Caco-2 (cell line): ENCODE measurements at regions not wholly inside any gene's neighbourhood (a gene's known extent, or its start where the extent isn't known, plus 50 kb on each side); places are given as distances from the start of the nearest gene placed in this dataset.

ENCODE experiments used
- BruUV-seq: library from RNA; stranded (reverse); fragments of 400-500 nt; replicated peaks from 2 replicates; lab custom pipeline; 2021; lab: Mats Ljungman, UMichigan
- CTCF ChIA-PET: fragments of 300-600 bp; sonication (Branson Sonifier 250); formaldehyde crosslinking; loops from one replicate; lab custom pipeline; 2022; ENCODE audit warnings: antibody characterized with exemption; lab: Charles Lee
- POLR2A ChIA-PET: fragments of 300-600 bp; sonication (Branson Sonifier 250); formaldehyde crosslinking; loops from one replicate; lab custom pipeline; 2022; ENCODE audit warnings: antibody characterized with exemption; lab: Charles Lee
- DNase-seq, 2 experiments: peaks; one replicate each; pipeline versions ENCODE4 v3.0.0 to v3.0.0-alpha.2; 2020 to 2022
- H3K27me3 ChIP-seq: replicated peaks from 2 replicates; pipeline ENCODE4 v1.6.0; 2011; ENCODE audit warnings: low read length; ENCODE audit not compliant: control insufficient read depth, insufficient read depth
- H3K36me3 ChIP-seq: 2 replicates; pipeline ENCODE4 v1.5.1; 2011; ENCODE audit warnings: low read length; ENCODE audit not compliant: control insufficient read depth, insufficient read depth
- H3K4me1 ChIP-seq: fragments of 250-450 bp; sonication (Bioruptor Pico); 2 replicates; pipeline ENCODE4 v1.5.1; 2020; ENCODE audit warnings: mild to moderate bottlenecking
- H3K4me3 ChIP-seq: 2 replicates; pipeline ENCODE4 v1.5.1; 2011; ENCODE audit warnings: low read depth, mild to moderate bottlenecking, control low read depth, low read length
- H3K9me3 ChIP-seq: fragments of 250-450 bp; sonication (Bioruptor Pico); 2 replicates; pipeline ENCODE4 v1.5.1; 2020; ENCODE audit warnings: mild to moderate bottlenecking, moderate library complexity
- H3K27ac Mint-ChIP-seq: one replicate; pipeline ENCODE4 v1.8.0; 2022; ENCODE audit warnings: mixed read lengths; ENCODE audit not compliant: unreplicated experiment
- H3K27me3 Mint-ChIP-seq: one replicate; pipeline ENCODE4 v1.8.0; 2022; ENCODE audit warnings: mixed read lengths; ENCODE audit not compliant: insufficient read depth, unreplicated experiment
- H3K36me3 Mint-ChIP-seq: one replicate; pipeline ENCODE4 v1.8.0; 2022; ENCODE audit warnings: mild to moderate bottlenecking, mixed read lengths; ENCODE audit not compliant: insufficient read depth, unreplicated experiment
- H3K4me1 Mint-ChIP-seq: one replicate; pipeline ENCODE4 v1.8.0; 2022; ENCODE audit warnings: low read depth, mixed read lengths; ENCODE audit not compliant: unreplicated experiment
- H3K4me3 Mint-ChIP-seq: one replicate; pipeline ENCODE4 v1.8.0; 2022; ENCODE audit warnings: mild to moderate bottlenecking, moderate library complexity, mixed read lengths; ENCODE audit not compliant: unreplicated experiment
- H3K9me3 Mint-ChIP-seq: one replicate; pipeline ENCODE4 v1.8.0; 2022; ENCODE audit warnings: mixed read lengths; ENCODE audit not compliant: unreplicated experiment
- CTCF ChIP-seq, 2 experiments: fragments of 200-600 bp in 1 of 2; IDR thresholded peaks; 1 replicate in 1 of 2; 2 replicates in 1 of 2; pipeline versions ENCODE4 v1.5.1 to v1.8.0; 2011 to 2022; ENCODE audit warnings: antibody characterized with exemption in 1 of 2, control low read depth in 1 of 2, inconsistent platforms in 1 of 2, low read depth in 1 of 2, low read length in 1 of 2, mild to moderate bottlenecking in 1 of 2, moderate library complexity in 1 of 2; ENCODE audit not compliant: insufficient read depth in 1 of 2, severe bottlenecking in 1 of 2, unreplicated experiment in 1 of 2
- intact Hi-C: fragments of 100-400 bp; cut with micrococcal nuclease; formaldehyde crosslinking; loops from one replicate; pipeline ENCODE4 v1.10.0; 2022; ENCODE audit not compliant: unreplicated experiment

GRCh38 chr5:133707629-133708028 lies 95.3 kb upstream of the FSTL4 start:
- Histone ChIP-seq H3K27me3 (no peaks in the 10 kb centered on the region), H3K9me3 (no peaks in the 10 kb centered on the region), H3K36me3 (no peaks in the 10 kb centered on the region), H3K4me3 (no peak overlapping the region), H3K4me1 (no peaks in the 10 kb centered on the region)
- Mint-ChIP-seq H3K36me3 (no peaks in the 10 kb centered on the region), H3K9me3 (no peaks in the 10 kb centered on the region), H3K4me3 (no peak overlapping the region), H3K27me3 (peaks cover 18% of the 10 kb centered on the region), H3K4me1 (no peaks in the 10 kb centered on the region), H3K27ac (no peak overlapping the region)
- CTCF ChIA-PET, result no interaction called here
- intact Hi-C loops, result no loop called here
- no TSS peak for BruUV-seq
- no peak for DNase-seq
- no peak for TF ChIP-seq CTCF (IDR thresholded peaks at IDR 0.05; ENCODE audit: insufficient read depth in 1 of 2, low read depth in 1 of 2, low read length in 1 of 2, severe bottlenecking in 1 of 2, unreplicated experiment in 1 of 2)
- POLR2A ChIA-PET, result no interaction called here

GRCh38 chr5:133706506-133707430 lies 94.4 kb upstream of the FSTL4 start:
- Mint-ChIP-seq H3K36me3 (no peaks in the 10 kb centered on the region), H3K27ac (no peak overlapping the region)
- POLR2A ChIA-PET, result no interaction called here

DNA sequence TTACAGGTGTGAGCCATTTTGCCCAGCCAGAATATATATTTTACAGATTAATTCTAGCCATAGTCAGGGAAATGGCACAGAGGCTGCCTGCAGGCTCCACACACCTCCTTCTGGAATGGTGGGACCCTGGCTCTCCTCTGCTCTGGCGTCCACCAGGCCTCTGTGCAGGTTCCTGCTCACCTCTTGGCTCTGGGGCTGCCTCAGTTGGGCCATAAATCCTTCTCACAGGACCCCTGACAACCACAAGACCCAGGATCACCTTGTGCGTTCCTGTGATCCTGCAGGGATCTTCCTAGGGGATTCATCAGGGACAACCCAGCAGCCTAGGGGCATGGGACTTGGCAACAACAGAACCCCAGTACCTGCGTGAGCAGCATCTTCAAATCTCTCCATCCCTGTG lies 93.0 kb upstream of the FSTL4 start:
- H3K36me3 Mint-ChIP-seq, result no peaks in the 10 kb centered on the region
- H3K4me3 Mint-ChIP-seq, result no peak overlapping the region
- Histone ChIP-seq H3K4me1 (no peaks in the 10 kb centered on the region), H3K4me3 (no peak overlapping the region), H3K36me3 (no peaks in the 10 kb centered on the region), H3K27me3 (no peaks in the 10 kb centered on the region), H3K9me3 (no peaks in the 10 kb centered on the region)
- ChIA-PET CTCF (no interaction called here), POLR2A (no interaction called here)
- BruUV-seq, result no TSS peak
- no peak overlapping the region for H3K27ac Mint-ChIP-seq
- intact Hi-C loops, result no loop called here
- H3K9me3 Mint-ChIP-seq, result no peaks in the 10 kb centered on the region
- no peaks in the 10 kb centered on the region for H3K4me1 Mint-ChIP-seq
- no peak for DNase-seq
- TF ChIP-seq CTCF (IDR thresholded peaks at IDR 0.05; ENCODE audit: insufficient read depth in 1 of 2, low read depth in 1 of 2, low read length in 1 of 2, severe bottlenecking in 1 of 2, unreplicated experiment in 1 of 2), result no peak
- peaks cover 15% of the 10 kb centered on the region for H3K27me3 Mint-ChIP-seq

More at GRCh38 chr5:133706506-133707430, 94.4 kb upstream of the FSTL4 start:
- H3K4me1 ChIP-seq, result no peaks in the 10 kb centered on the region
- no peak for TF ChIP-seq CTCF (IDR thresholded peaks at IDR 0.05; ENCODE audit: insufficient read depth in 1 of 2, low read depth in 1 of 2, low read length in 1 of 2, severe bottlenecking in 1 of 2, unreplicated experiment in 1 of 2)
- no peaks in the 10 kb centered on the region for H3K9me3 Mint-ChIP-seq
- H3K4me1 Mint-ChIP-seq, result no peaks in the 10 kb centered on the region
- no peak overlapping the region for H3K4me3 ChIP-seq
- no peak overlapping the region for H3K4me3 Mint-ChIP-seq
- CTCF ChIA-PET, result no interaction called here
- no TSS peak for BruUV-seq
- intact Hi-C loops, result no loop called here
- H3K9me3 ChIP-seq, result no peaks in the 10 kb centered on the region
- H3K27me3 Mint-ChIP-seq, result peaks cover 19% of the 10 kb centered on the region
- H3K36me3 ChIP-seq, result no peaks in the 10 kb centered on the region
- no peak for DNase-seq
- H3K27me3 ChIP-seq, result no peaks in the 10 kb centered on the region
